Esophagus (tissue), 2 donors: ENCODE measurements at regions not wholly inside any gene's neighbourhood (a gene's known extent, or its start where the extent isn't known, plus 50 kb on each side); places are given as distances from the start of the nearest gene placed in this dataset.
"Not testable (repeated sequence)": the region's sequence is repeated elsewhere in the genome, so short reads cannot be mapped to it uniquely, and the experiment has no call there.

Experiments used
- H3K27ac ChIP-seq, 2 donors: one replicate each; pipeline ENCODE4 v1.5.1; 2013; ENCODE audit warnings: low read depth in 2 of 2, mild to moderate bottlenecking in 2 of 2, inconsistent platforms in 1 of 2, low read length in 1 of 2, moderate library complexity in 1 of 2
- H3K27me3 ChIP-seq, 2 donors: one replicate each; pipeline ENCODE4 v1.6.1; 2013; ENCODE audit warnings: low read length in 2 of 2, control low read depth in 1 of 2, mild to moderate bottlenecking in 1 of 2; ENCODE audit not compliant: insufficient read depth in 2 of 2, control insufficient read depth in 1 of 2
- H3K36me3 ChIP-seq, 2 donors: one replicate each; pipeline ENCODE4 v1.6.1; 2013; ENCODE audit warnings: low read length in 1 of 2; ENCODE audit not compliant: control insufficient read depth in 2 of 2, insufficient read depth in 2 of 2
- H3K4me1 ChIP-seq, 2 donors: one replicate each; pipeline ENCODE4 v1.6.1; 2013; ENCODE audit warnings: low read length in 1 of 2; ENCODE audit not compliant: control insufficient read depth in 2 of 2, insufficient read depth in 2 of 2
- H3K4me3 ChIP-seq, 2 donors: one replicate each; pipeline ENCODE4 v1.5.1; 2013; ENCODE audit warnings: low read length in 2 of 2, mild to moderate bottlenecking in 2 of 2, low read depth in 1 of 2, moderate library complexity in 1 of 2
- H3K9me3 ChIP-seq, 2 donors: one replicate each; pipeline ENCODE4 v1.6.1; 2013; ENCODE audit warnings: mild to moderate bottlenecking in 2 of 2, low read depth in 1 of 2, low read length in 1 of 2, moderate library complexity in 1 of 2; ENCODE audit not compliant: control insufficient read depth in 2 of 2, insufficient read depth in 1 of 2
- WGBS, 2 donors: extraction: QIAGEN DNeasy Blood & Tissue Kit; methylation state at CpG; one replicate each; pipeline ENCODE4 v1.1.7; 2013; 5-methylcytosine and 5-hydroxymethylcytosine counted together
- donor health status: healthy with polysubstance abuse.
- donor health status: Bipolar disorder and iron deficiency.

GRCh38 chr4:44978020-44978419 is 251.7 kb upstream of the GNPDA2 start:
- no peaks in the 10 kb centered on the region for H3K4me1 ChIP-seq
- 35 to 43% methylated on average over 1 of the region's 1 CpG for WGBS, 2 donors
- no peaks in the 10 kb centered on the region for H3K36me3 ChIP-seq
- no peaks in the 10 kb centered on the region for H3K9me3 ChIP-seq
- no peak overlapping the region for H3K4me3 ChIP-seq
- H3K27me3 ChIP-seq: no peaks in the 10 kb centered on the region
- H3K27ac ChIP-seq: no peak overlapping the region

GRCh38 chr4:44965435-44966095 is 239.2 kb upstream of the GNPDA2 start:
- 84 to 88% methylated on average over 6 of the region's 6 CpGs for WGBS, 2 donors
- Histone ChIP-seq H3K27me3 (no peaks in the 10 kb centered on the region), H3K27ac (no peak overlapping the region), H3K36me3 (no peaks in the 10 kb centered on the region), H3K4me1 (no peaks in the 10 kb centered on the region), H3K9me3 (peaks cover 6 to 8% of the 10 kb centered on the region in 2 donors), H3K4me3 (no peak overlapping the region)

- not testable (repeated sequence) for H3K27ac ChIP-seq, H3K36me3 ChIP-seq, H3K27me3 ChIP-seq, H3K9me3 ChIP-seq, H3K4me3 ChIP-seq, H3K4me1 ChIP-seq
- 64 to 66% methylated on average over 5 of the region's 5 CpGs for WGBS, 2 donors
Observed at GRCh38 chr4:44964086-44964485, 237.7 kb upstream of the GNPDA2 start.

GRCh38 chr4:44961001-44961755 is 234.8 kb upstream of the GNPDA2 start:
- no peak overlapping the region for H3K4me3 ChIP-seq

GRCh38 chr4:44931720-44932119 is 205.4 kb upstream of the GNPDA2 start:
- WGBS, 2 donors: 65 to 75% methylated on average over 3 of the region's 3 CpGs
- Histone ChIP-seq H3K27me3 (no peaks in the 10 kb centered on the region), H3K27ac (no peak overlapping the region), H3K4me1 (no peaks in the 10 kb centered on the region), H3K9me3 (no peaks in the 10 kb centered on the region), H3K4me3 (no peak overlapping the region), H3K36me3 (no peaks in the 10 kb centered on the region)

More at GRCh38 chr4:44961001-44961755, 234.8 kb upstream of the GNPDA2 start:
- Histone ChIP-seq H3K27ac (no peak overlapping the region), H3K36me3 (no peaks in the 10 kb centered on the region), H3K27me3 (no peaks in the 10 kb centered on the region), H3K9me3 (peaks cover 6 to 8% of the 10 kb centered on the region in 2 donors), H3K4me1 (no peaks in the 10 kb centered on the region)
- 90 to 94% methylated on average over 1 of the region's 1 CpG for WGBS, 2 donors

GRCh38 chr4:44928785-44929184 is 202.4 kb upstream of the GNPDA2 start:
- no peaks in the 10 kb centered on the region for H3K27me3 ChIP-seq
- no peak overlapping the region for H3K4me3 ChIP-seq
- 31 to 33% methylated on average over 2 of the region's 2 CpGs for WGBS, 2 donors
- no peaks in the 10 kb centered on the region for H3K9me3 ChIP-seq
- no peaks in the 10 kb centered on the region for H3K36me3 ChIP-seq
- H3K4me1 ChIP-seq: no peaks in the 10 kb centered on the region
- no peak overlapping the region for H3K27ac ChIP-seq

GRCh38 chr4:44927399-44928380 is 201.3 kb upstream of the GNPDA2 start:
- Histone ChIP-seq H3K27ac (no peak overlapping the region), H3K9me3 (no peaks in the 10 kb centered on the region), H3K4me1 (no peaks in the 10 kb centered on the region), H3K4me3 (no peak overlapping the region), H3K36me3 (no peaks in the 10 kb centered on the region), H3K27me3 (no peaks in the 10 kb centered on the region)
- WGBS, 2 donors: 55% methylated on average over 4 of the region's 4 CpGs

- WGBS, 2 donors: 26 to 27% methylated on average over 3 of the region's 3 CpGs
- Histone ChIP-seq H3K4me1 (no peaks in the 10 kb centered on the region), H3K9me3 (no peaks in the 10 kb centered on the region), H3K27me3 (no peaks in the 10 kb centered on the region), H3K36me3 (no peaks in the 10 kb centered on the region), H3K4me3 (peak overlapping the region in 1 of 2 donors; percentile 19), H3K27ac (no peak overlapping the region)
Observed at GRCh38 chr4:44916411-44916810, 190.1 kb upstream of the GNPDA2 start.

- 70 to 81% methylated on average over 2 of the region's 2 CpGs for WGBS, 2 donors
- Histone ChIP-seq H3K4me3 (no peak overlapping the region), H3K36me3 (no peaks in the 10 kb centered on the region), H3K27me3 (no peaks in the 10 kb centered on the region), H3K9me3 (no peaks in the 10 kb centered on the region), H3K27ac (no peak overlapping the region), H3K4me1 (no peaks in the 10 kb centered on the region)
Observed at GRCh38 chr4:44914748-44915147, 188.4 kb upstream of the GNPDA2 start.
